ENCODE measurements at regions not wholly inside any gene's neighbourhood (a gene's known extent, or its start where the extent isn't known, plus 50 kb on each side); places are given as distances from the start of the nearest gene placed in this dataset.

DNA sequence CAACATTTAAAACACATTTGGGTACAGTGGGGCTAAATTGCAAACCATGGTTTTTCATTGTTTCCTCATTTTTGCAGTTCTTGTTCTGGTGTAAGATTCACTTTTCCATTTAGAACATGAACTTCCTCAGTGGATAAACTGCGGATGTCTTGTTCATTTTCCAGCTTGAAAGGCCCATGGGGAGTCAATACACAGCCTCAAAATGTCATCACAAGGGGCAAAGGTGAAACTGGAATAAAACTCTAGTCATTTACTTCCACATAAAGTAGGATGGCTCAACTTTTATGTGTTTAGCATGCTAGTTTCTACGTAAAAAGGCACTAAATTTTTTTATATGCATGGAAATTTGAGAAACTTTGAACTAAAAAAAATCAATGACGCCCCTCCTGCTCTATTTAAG lies 718.8 kb downstream of the TLR4 start:
- no peak for DNase-seq

DNA sequence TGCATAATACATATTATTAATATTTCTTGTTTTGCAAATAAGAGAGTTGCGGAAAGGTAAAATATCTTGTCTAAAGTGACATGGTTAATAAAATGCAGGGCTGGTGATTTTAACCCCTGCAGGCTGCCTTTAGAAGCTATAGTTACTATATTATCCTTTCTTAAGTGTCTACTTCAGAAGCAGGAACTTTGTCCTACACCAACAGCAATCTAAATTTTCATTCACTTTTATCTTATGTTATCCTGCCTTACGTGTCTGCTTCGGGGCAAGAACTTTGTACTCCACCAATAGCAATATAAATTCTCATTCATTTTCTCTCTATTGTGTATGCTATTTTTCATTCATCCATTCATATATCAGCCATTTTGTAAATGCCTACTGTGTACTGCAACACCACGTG lies 719.5 kb downstream of the TLR4 start:
- DNase-seq = no peak

- no peak for DNase-seq
These were observed 722.6 kb downstream of the TLR4 start for GRCh38 chr9:118426772-118427171.

GRCh38 chr9:118438810-118439209 lies 734.6 kb downstream of the TLR4 start:
- no peak for DNase-seq

- DNase-seq = no peak
These were observed 735.2 kb downstream of the TLR4 start for GRCh38 chr9:118439441-118439840.

DNA sequence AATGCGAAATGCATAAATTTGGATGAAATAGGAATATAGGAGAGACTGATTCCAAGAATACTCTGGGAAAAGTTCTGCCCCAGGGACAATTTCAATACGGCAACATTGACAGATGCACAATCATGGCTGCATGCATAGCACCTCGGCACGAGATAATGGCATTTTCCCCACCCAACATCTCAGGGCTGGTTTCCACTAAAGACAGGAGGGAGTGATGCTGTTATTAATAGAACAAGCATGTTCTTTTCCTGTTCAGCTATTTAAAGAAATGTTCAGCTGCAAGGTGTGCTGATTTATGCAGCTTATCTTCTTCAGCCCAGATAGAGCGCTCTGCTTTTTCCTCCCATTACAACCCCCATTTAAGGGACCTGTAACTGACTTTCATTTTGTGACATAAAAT lies 740.2 kb downstream of the TLR4 start:
- no peak for DNase-seq

DNA sequence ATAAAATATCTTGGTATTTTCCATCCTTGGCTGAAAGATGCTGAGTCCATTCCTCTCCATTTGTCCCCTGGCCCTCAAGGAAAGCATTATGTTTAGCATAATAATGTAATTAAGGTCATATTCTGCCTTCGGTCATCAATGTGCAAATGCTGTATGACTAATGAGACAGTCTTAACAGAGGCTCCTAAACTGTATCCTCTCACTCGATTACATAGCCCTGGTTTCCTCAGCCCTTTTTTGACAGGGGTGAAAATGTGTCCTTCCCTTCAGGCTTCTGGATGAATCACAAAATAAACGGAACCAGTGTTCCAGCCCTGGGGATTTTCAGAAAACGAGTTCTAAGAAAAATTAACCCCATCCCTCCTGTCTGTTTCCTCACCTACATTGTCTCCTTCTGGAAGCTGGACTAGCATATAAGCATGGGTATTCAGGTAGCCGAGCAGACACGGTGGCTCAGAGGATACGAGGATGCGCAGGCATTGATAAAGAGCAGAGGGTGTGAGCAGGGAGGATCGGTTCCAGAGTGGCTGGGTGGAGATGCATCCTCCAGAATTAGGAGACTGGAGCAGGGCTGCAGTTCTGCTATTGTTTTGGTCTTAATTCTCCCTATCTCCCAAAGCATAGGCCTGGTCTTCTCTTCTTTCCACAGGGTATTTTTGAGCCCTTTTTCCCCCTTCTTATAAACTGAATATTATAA lies 742.9 kb downstream of the TLR4 start:
- no peak for DNase-seq

DNA sequence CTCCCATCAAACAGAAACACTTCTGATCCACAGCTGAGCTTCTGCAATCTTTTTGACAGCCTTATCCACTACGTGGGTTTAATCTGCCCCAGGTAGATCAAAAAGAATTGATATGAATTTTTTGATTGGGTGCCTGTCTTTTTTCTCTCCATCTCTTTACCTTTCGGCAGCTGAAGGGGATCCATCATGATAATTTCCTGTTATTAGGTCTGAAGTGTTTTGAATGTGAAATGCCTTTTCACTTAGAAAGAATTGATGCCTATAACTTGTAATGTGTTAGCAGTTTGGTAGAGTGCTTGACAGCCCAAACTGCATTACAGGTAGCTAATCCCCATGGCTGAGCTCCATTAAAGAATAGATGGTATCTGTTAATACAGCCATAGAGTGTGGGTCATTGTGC lies 745.4 kb downstream of the TLR4 start:
- DNase-seq = no peak

- no peak for DNase-seq
These were observed 751.1 kb downstream of the TLR4 start for GRCh38 chr9:118455259-118455658.

DNA sequence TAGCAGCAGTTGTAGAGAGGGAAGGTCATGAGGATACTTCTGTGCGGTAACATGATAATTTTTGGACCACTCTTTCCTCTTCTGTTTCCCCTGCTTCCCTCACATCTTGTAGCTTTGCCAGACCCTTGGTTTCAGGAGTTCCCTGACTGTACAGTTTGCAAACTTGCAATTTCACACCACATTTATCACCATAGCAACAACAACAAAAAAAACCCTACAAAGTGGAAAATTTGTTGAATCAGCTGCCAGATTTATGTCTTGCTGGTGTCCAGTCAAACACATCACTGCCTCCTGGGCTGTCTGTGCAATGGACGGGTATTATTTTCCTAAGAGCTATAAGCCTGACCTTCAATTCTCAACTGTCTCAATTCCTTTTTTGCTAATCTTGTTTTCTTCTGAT lies 751.6 kb downstream of the TLR4 start:
- DNase-seq = no peak

DNA sequence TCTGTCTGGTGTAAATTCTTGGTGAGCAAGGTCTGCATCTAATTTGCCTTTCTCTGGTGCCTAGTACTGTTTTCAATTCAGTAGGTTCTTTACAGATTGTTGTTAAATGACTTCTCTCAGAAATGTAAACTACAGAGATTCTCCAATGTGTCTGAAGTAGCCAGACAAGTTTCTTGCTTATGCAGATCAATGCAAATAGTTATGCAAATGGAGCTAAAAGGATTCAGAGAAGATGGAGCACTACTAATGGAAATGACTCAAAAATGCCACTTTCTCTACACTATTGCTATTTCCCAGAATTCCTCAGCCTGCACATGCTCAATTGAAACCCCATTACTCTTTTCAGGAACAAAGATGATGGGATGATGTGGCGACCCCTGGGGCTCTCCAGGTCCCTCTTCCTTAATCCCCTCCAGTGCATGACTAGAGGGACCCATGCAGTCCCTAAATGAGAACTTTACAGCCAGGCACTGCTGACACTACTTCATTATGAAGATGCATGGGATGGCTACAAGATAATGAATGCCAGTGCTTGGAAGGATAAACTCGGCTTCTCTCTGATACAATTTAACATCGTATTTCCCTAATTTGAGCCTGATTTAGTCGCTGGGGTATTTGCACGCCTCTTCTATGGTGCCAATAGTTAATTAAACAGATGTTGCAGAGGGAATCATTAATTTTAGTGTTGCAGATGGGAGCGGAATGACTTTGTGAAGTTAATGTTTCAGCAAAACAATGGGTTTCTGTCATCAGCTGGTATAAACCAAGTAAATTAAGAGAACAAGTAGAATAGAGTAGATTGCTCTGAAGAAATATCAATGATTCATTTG lies 753.2 kb downstream of the TLR4 start:
- no peak for DNase-seq

GRCh38 chr9:118459913-118460312 lies 755.7 kb downstream of the TLR4 start:
- DNase-seq = no peak

GRCh38 chr9:118463419-118463818 lies 759.2 kb downstream of the TLR4 start:
- no peak for DNase-seq

- DNase-seq = no peak
These were observed 769.3 kb downstream of the TLR4 start for GRCh38 chr9:118473521-118473920.

DNA sequence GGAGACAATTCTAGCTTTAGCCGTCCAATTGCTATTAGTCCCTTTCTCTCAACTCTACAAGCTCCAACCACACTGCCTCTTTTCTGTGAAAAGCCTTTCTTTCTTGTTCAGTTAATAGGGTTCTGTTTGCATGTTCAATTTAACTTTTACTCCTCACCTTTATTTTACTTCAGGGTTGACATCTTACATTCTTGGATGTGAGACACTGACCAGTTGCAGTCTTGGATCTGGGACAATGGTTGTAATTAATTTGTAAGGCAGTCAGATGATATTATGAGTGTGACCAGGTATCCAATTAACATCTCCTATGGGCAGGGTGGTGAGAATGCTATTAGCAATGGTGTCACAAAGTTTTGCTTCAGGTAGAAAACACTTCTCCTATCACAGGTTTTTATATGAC lies 774.5 kb downstream of the TLR4 start:
- no peak for DNase-seq

DNA sequence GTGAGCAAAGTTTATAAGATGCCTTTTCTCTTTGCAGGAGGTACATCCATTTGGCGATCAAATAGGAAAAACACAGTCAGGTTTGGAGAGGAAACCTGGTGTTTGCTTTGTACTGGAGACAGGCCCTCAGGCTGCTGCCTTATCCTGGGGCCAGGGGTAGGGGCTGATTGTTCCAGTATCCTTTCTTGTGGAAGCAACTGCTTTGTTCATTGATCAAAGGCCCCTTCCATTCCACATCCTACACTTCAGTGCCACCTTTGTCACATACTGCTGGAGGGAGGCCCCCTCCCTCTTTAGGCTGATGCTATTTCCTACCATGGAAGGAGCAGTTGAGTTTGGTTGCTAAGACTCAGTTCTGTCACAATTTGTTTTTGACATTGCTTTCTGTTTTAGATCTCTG lies 778.1 kb downstream of the TLR4 start:
- DNase-seq = no peak

GRCh38 chr9:118483677-118484076 lies 779.5 kb downstream of the TLR4 start:
- no peak for DNase-seq

DNA sequence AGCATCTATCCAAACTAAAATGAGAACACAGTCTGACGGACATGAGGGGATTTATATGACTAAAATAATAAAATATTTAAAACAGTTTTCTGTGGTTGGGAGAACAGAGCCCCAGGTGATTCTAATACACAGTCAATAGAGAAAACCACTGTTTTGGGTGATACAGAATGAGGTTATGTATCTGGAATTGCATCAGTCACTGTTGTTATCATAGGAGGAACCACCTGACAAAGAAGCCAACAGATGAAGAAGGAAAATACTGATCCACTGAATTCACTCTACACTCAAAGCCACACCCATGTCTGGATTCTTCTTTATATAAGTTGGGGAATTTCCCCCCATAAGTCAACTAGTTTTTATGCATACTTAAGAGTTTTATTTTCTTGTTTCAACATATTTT lies 799.0 kb downstream of the TLR4 start:
- DNase-seq = no peak

DNA sequence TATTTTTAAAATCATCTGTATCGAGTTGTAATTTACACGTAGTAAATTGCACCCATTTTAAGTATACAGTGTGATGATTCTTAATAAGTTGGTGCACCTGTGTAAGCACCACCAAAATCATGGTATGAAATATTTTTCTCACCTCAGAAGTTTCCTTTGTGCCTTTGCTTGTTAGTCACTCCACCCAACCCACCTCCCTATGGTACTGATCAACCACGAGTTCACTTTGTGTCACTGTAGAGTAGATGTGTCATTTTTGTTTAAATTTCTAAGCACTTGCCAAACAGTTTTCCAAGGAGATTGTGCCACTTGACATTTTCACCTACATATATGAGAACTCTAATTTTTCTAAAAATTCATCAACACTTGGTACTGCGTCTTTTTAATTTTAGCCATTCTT lies 806.5 kb downstream of the TLR4 start:
- DNase-seq = no peak

GRCh38 chr9:118515947-118516346 lies 811.7 kb downstream of the TLR4 start:
- no peak for DNase-seq

- no peak for DNase-seq
These were observed 817.1 kb downstream of the TLR4 start for GRCh38 chr9:118521261-118521660.

- DNase-seq = peak; percentile 39
These were observed 818.2 kb downstream of the TLR4 start for GRCh38 chr9:118522093-118523028.

DNA sequence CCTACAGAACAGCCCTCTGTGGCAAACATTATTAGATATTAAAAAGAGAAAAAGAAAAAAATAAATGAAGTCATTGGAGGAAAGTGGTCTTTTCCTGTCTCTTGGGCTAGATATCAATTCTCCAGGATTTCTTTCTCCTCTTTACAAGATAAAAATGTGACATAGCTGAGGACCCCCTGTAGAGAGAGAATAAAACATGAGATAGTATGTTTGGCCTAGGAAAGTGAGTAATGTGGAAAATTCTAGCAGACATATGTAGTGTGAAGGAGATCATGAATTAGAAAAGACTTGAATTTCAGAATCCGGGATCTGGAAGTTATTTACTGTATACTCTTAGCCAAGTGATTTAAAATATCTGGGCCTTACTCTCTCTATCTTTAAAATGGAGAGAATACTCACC lies 823.1 kb downstream of the TLR4 start:
- DNase-seq = no peak
